GM19467 (cell line): ENCODE measurements at regions not wholly inside any gene's neighbourhood (a gene's known extent, or its start where the extent isn't known, plus 50 kb on each side); places are given as distances from the start of the nearest gene placed in this dataset.

Experiments used
- ATAC-seq: cut with Tn5 transposase; IDR thresholded peaks from one replicate; pipeline ENCODE4 v1.9.1; 2021; ENCODE audit warnings: mild to moderate bottlenecking, moderate library complexity; ENCODE audit not compliant: unreplicated experiment

- no peak for ATAC-seq
Observed at GRCh38 chr15:81497238-81497637, 123.2 kb upstream of the TMC3 start.

GRCh38 chr15:81495780-81496467, 121.9 kb upstream of the TMC3 start:
- ATAC-seq = no peak

GRCh38 chr15:81492969-81493645, 119.1 kb upstream of the TMC3 start:
- ATAC-seq = no peak

GRCh38 chr15:81492331-81492968, 118.4 kb upstream of the TMC3 start:
- no peak for ATAC-seq

GRCh38 chr15:81491414-81492096, 117.5 kb upstream of the TMC3 start:
- ATAC-seq = no peak

GRCh38 chr15:81485806-81486205, 111.8 kb upstream of the TMC3 start:
- no peak for ATAC-seq

- ATAC-seq = no peak
Observed at GRCh38 chr15:81484086-81484955, 110.3 kb upstream of the TMC3 start.

- no peak for ATAC-seq
Observed at GRCh38 chr15:81483496-81483895, 109.5 kb upstream of the TMC3 start.

GRCh38 chr15:81481346-81481745, 107.3 kb upstream of the TMC3 start:
- ATAC-seq = no peak

GRCh38 chr15:81480645-81481053, 106.6 kb upstream of the TMC3 start:
- no peak for ATAC-seq

- ATAC-seq = no peak
Observed at GRCh38 chr15:81478354-81478753, 104.3 kb upstream of the TMC3 start.

GRCh38 chr15:81475926-81476325, 101.9 kb upstream of the TMC3 start:
- no peak for ATAC-seq

- ATAC-seq = no peak
Observed at GRCh38 chr15:81475471-81475870, 101.5 kb upstream of the TMC3 start.

GRCh38 chr15:81473946-81474345, 99.9 kb upstream of the TMC3 start:
- ATAC-seq = no peak

- ATAC-seq = no peak
Observed at GRCh38 chr15:81473177-81473576, 99.2 kb upstream of the TMC3 start.

GRCh38 chr15:81471151-81471550, 97.1 kb upstream of the TMC3 start:
- no peak for ATAC-seq

GRCh38 chr15:81469154-81469553, 95.1 kb upstream of the TMC3 start:
- ATAC-seq = no peak

GRCh38 chr15:81466741-81467140, 92.7 kb upstream of the TMC3 start:
- no peak for ATAC-seq

- ATAC-seq = no peak
Observed at GRCh38 chr15:81454024-81454423, 80.0 kb upstream of the TMC3 start.

- no peak for ATAC-seq
Observed at GRCh38 chr15:81450721-81451120, 76.7 kb upstream of the TMC3 start.
